ENCODE measurements at regions not wholly inside any gene's neighbourhood (a gene's known extent, or its start where the extent isn't known, plus 50 kb on each side); places are given as distances from the start of the nearest gene placed in this dataset.

DNA sequence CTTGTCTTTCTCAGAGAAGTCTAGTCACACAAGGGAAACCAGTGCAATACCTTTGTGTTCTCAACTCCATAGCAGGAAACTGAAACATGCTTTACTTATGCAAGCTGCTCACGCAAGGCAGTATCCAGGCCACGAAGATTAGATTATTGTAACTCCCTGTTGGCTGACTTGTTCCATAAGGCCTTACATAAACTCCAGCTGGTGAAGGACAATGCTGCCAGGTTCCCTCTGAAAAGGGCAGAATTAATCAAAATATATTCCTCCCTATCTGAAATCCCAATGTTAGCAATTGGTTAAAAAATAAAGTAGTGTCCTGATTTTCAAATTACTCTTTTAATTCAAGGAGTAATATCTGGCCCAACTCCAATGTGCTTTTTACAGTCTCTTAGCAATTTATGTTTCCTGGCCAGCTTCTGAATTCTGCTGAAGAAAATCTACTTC is 966.6 kb downstream of the HACE1 start:
- CTCF ChIA-PET, result no interaction called here
- Histone ChIP-seq H3K4me1 (ENCODE audit: control insufficient read depth, extremely low read depth, insufficient read depth, low read length) (no peaks in the 10 kb centered on the region), H3K9ac (replicated peaks; ENCODE audit: extremely low read depth, insufficient read depth, low read length) (no peak overlapping the region), H3K9me1 (replicated peaks; ENCODE audit: control insufficient read depth, extremely low read depth, insufficient read depth, low read length) (no peaks in the 10 kb centered on the region), H2AFZ (ENCODE audit: low read depth, low read length) (no peak overlapping the region), H3K27me3 (ENCODE audit: control insufficient read depth in 2 of 2, insufficient read depth in 2 of 2, low read length in 2 of 2) (no peaks in the 10 kb centered on the region), H3K9me3 (replicated peaks; ENCODE audit: control insufficient read depth, insufficient read depth, low read length) (no peaks in the 10 kb centered on the region), H3K4me2 (ENCODE audit: insufficient read depth, low read length) (no peak overlapping the region), H3K27ac (ENCODE audit: insufficient read depth, low read depth, low read length) (no peak overlapping the region), H3K36me3 (ENCODE audit: control insufficient read depth in 2 of 2, extremely low read depth in 1 of 2, insufficient read depth in 2 of 2, low read length in 2 of 2) (no peaks in the 10 kb centered on the region), H4K20me1 (replicated peaks; ENCODE audit: control insufficient read depth, extremely low read depth, insufficient read depth, low read length) (no peaks in the 10 kb centered on the region), H3K79me2 (ENCODE audit: control insufficient read depth, insufficient read depth, low read length) (no peaks in the 10 kb centered on the region), H3K4me3 (replicated peaks in 1 of 3; ENCODE audit: insufficient read depth in 1 of 3, low read depth in 1 of 3, low read length in 3 of 3) (no peak overlapping the region)
- POLR2A ChIA-PET, result no interaction called here
- dilution Hi-C loops (cut with MboI; ENCODE audit: extremely low pct_ligation_motif_present, low sequenced_read_pairs) (no loop called here), intact Hi-C loops (cut with micrococcal nuclease) (no loop called here)
- DNase-seq (ENCODE audit: low read depth, low spot score) (peak; percentile 50), FAIRE-seq (no peak)
- no TSS peak for BruUV-seq (replicated peaks)
- TF ChIP-seq MYC (IDR thresholded peaks at IDR 0.05; ENCODE audit: low read depth, low read length) (no peak), FOS (IDR thresholded peaks at IDR 0.05; ENCODE audit: borderline replicate concordance, insufficient read depth, low read length) (peak; percentile 42), GATA2 (IDR thresholded peaks at IDR 0.05; ENCODE audit: insufficient read depth, insufficient read length, low read depth, low read length) (peak; percentile 21), EZH2 (IDR thresholded peaks at IDR 0.05; ENCODE audit: borderline replicate concordance, low read depth, low read length, severe bottlenecking) (no peak)

DNA sequence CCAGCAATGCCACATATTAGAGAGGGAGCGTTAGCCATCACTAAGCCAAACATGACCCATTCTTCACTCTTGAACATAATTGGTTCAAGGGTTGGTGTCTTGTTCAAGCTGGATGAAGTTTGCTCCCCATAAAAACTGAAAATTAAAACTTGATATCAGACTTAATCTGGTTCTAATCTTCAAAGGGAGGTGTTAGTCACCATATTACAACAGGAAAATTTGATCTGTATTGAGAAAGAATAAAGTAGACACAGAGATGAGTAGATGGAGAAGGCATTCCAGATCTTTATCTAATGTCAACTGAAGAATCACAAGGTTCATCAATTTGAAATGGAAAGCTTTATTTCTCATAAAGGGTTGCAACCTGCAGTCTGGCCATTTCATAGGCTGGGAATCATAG is 972.8 kb downstream of the HACE1 start:
- DNase-seq (ENCODE audit: low read depth, low spot score), result no peak
- TF ChIP-seq MAX (IDR thresholded peaks at IDR 0.05; ENCODE audit: insufficient read depth, insufficient read length) (no peak), MYC (IDR thresholded peaks at IDR 0.05; ENCODE audit: low read depth, low read length) (no peak), GATA2 (IDR thresholded peaks at IDR 0.05; ENCODE audit: insufficient read depth, insufficient read length, low read depth, low read length) (no peak)
- CTCF ChIA-PET, result no interaction called here
- BruUV-seq (replicated peaks), result no TSS peak
- dilution Hi-C loops (cut with MboI; ENCODE audit: extremely low pct_ligation_motif_present, low sequenced_read_pairs) (no loop called here), intact Hi-C loops (cut with micrococcal nuclease) (no loop called here)
- Histone ChIP-seq H4K20me1 (replicated peaks; ENCODE audit: control insufficient read depth, extremely low read depth, insufficient read depth, low read length) (no peaks in the 10 kb centered on the region), H3K9me1 (replicated peaks; ENCODE audit: control insufficient read depth, extremely low read depth, insufficient read depth, low read length) (no peaks in the 10 kb centered on the region), H3K4me3 (replicated peaks in 1 of 3; ENCODE audit: insufficient read depth in 1 of 3, low read depth in 1 of 3, low read length in 3 of 3) (no peak overlapping the region), H3K27me3 (ENCODE audit: control insufficient read depth in 2 of 2, insufficient read depth in 2 of 2, low read length in 2 of 2) (no peaks in the 10 kb centered on the region), H3K4me2 (ENCODE audit: insufficient read depth, low read length) (no peak overlapping the region), H3K79me2 (ENCODE audit: control insufficient read depth, insufficient read depth, low read length) (no peaks in the 10 kb centered on the region), H3K9me3 (replicated peaks; ENCODE audit: control insufficient read depth, insufficient read depth, low read length) (no peaks in the 10 kb centered on the region), H2AFZ (ENCODE audit: low read depth, low read length) (no peak overlapping the region), H3K9ac (replicated peaks; ENCODE audit: extremely low read depth, insufficient read depth, low read length) (no peak overlapping the region), H3K4me1 (ENCODE audit: control insufficient read depth, extremely low read depth, insufficient read depth, low read length) (no peaks in the 10 kb centered on the region), H3K36me3 (ENCODE audit: control insufficient read depth in 2 of 2, extremely low read depth in 1 of 2, insufficient read depth in 2 of 2, low read length in 2 of 2) (no peaks in the 10 kb centered on the region), H3K27ac (ENCODE audit: insufficient read depth, low read depth, low read length) (no peak overlapping the region)
- POLR2A ChIA-PET, result no interaction called here
- FAIRE-seq, result no peak

Data from endothelial cell of umbilical vein (primary cell).